Spleen (tissue), 11 donors: ENCODE measurements at regions not wholly inside any gene's neighbourhood (a gene's known extent, or its start where the extent isn't known, plus 50 kb on each side); places are given as distances from the start of the nearest gene placed in this dataset.

ENCODE experiments used
- DNase-seq: peaks from one replicate; pipeline ENCODE4 v3.0.0-alpha.2; 2020
- H3K27ac ChIP-seq, 8 donors: fragments of 200-600 bp; sonication (generic) in 7 of 8; 1 replicate in 4 of 8; 2 replicates in 4 of 8; pipeline versions ENCODE4 v1.5.0 to v1.8.0; 2016 to 2021; ENCODE audit warnings: inconsistent platforms in 4 of 8, mild to moderate bottlenecking in 4 of 8, moderate library complexity in 1 of 8
- H3K27me3 ChIP-seq, 7 donors: fragments of 200-600 bp; sonication (generic) in 6 of 7; replicated peaks in 1 of 7; 1 replicate in 4 of 7; 2 replicates in 3 of 7; pipeline versions ENCODE4 v1.5.0 to v1.8.0; 2016 to 2021; ENCODE audit warnings: inconsistent platforms in 3 of 7, mild to moderate bottlenecking in 1 of 7
- H3K36me3 ChIP-seq, 6 donors: fragments of 200-600 bp; sonication (generic) in 5 of 6; 1 replicate in 4 of 6; 2 replicates in 2 of 6; pipeline versions ENCODE4 v1.5.0 to v1.8.0; 2016 to 2021; ENCODE audit warnings: inconsistent platforms in 2 of 6
- H3K4me1 ChIP-seq, 6 donors: fragments of 200-600 bp; sonication (generic) in 5 of 6; 1 replicate in 3 of 6; 2 replicates in 3 of 6; pipeline versions ENCODE4 v1.5.0 to v1.8.0; 2016 to 2021; ENCODE audit warnings: inconsistent platforms in 3 of 6
- H3K4me3 ChIP-seq, 8 donors: fragments of 200-600 bp; sonication (generic) in 7 of 8; 1 replicate in 4 of 8; 2 replicates in 4 of 8; pipeline versions ENCODE4 v1.5.0 to v1.8.0; 2016 to 2021; ENCODE audit warnings: inconsistent platforms in 4 of 8, mild to moderate bottlenecking in 4 of 8, moderate library complexity in 2 of 8
- H3K9me3 ChIP-seq, 8 donors: fragments of 200-600 bp; sonication (generic) in 7 of 8; 1 replicate in 4 of 8; 2 replicates in 4 of 8; pipeline versions ENCODE4 v1.5.0 to v1.8.0; 2016 to 2021; ENCODE audit warnings: inconsistent platforms in 4 of 8
- CTCF ChIP-seq, 11 experiments: fragments of 200-600 bp in 7 of 11; fragments of 450-650 bp in 4 of 11; sonication (generic) in 4 of 11; IDR thresholded peaks in 8 of 11; conservative IDR thresholded peaks in 3 of 11; 1 replicate in 7 of 11; 2 replicates in 4 of 11; pipeline versions ENCODE4 v1.4.0 to v1.8.0; 2016 to 2021; ENCODE audit warnings: antibody characterized with exemption in 11 of 11, inconsistent platforms in 4 of 11, mild to moderate bottlenecking in 1 of 11
- POLR2A ChIP-seq, 3 donors: fragments of 450-650 bp; IDR thresholded peaks; one replicate each; pipeline ENCODE4 v1.5.1; 2017; ENCODE audit warnings: antibody characterized with exemption in 3 of 3, mild to moderate bottlenecking in 1 of 3
- POLR2AphosphoS5 ChIP-seq, 3 donors: sonication (generic); formaldehyde crosslinking; IDR thresholded peaks; one replicate each; pipeline ENCODE4 v1.5.1; 2017; ENCODE audit warnings: antibody characterized with exemption in 3 of 3
- WGBS, 5 donors: extraction: QIAGEN DNeasy Blood & Tissue Kit in 3 of 5; methylation state at CpG; one replicate each; pipeline versions ENCODE4 v1.1.5 to v1.1.7; 2013 to 2018; 5-methylcytosine and 5-hydroxymethylcytosine counted together
- intact Hi-C: fragments of 100-400 bp; cut with DNase I; formaldehyde crosslinking; loops from one replicate; pipeline ENCODE4 v1.15.0; 2023; ENCODE audit warnings: low total_unique reads
- donor health status: healthy with polysubstance abuse.
- donor health status: DM: no; HTN: no; CAD: no; lungs with moderate emphysema.
- donor health status: DM: no; HTN: no; CAD: no.
- donor health status: Bipolar disorder and iron deficiency.
- donor health status: healthy.
- donor health status: DM: no; HTN: no; CAD: no.
- donor health status: DM: yes; HTN: yes; CAD: no.

- no peaks in the 10 kb centered on the region for H3K36me3 ChIP-seq
- no peak overlapping the region for H3K27ac ChIP-seq
- WGBS, 5 donors: 75 to 80% (median 77%) methylated on average over 26 to 33 of the region's 33 CpGs
- H3K27me3 ChIP-seq: peaks cover 0 to 55% (median 7%) of the 10 kb centered on the region in 7 donors
- no peak for DNase-seq
- no peak overlapping the region for H3K4me3 ChIP-seq
- TF ChIP-seq POLR2AphosphoS5 (IDR thresholded peaks at IDR 0.05) (no peak), CTCF (IDR thresholded peaks at IDR 0.05 in 8 of 11, conservative IDR thresholded peaks at IDR 0.05 in 3 of 11) (no peak), POLR2A (IDR thresholded peaks at IDR 0.05) (no peak)
- H3K9me3 ChIP-seq: no peaks in the 10 kb centered on the region
- intact Hi-C loops: no loop called here
- H3K4me1 ChIP-seq: no peaks in the 10 kb centered on the region
Measured at GRCh38 chr9:135370411-135371375, 108.9 kb upstream of the PPP1R26 start.

- H3K27ac ChIP-seq: no peak overlapping the region
- TF ChIP-seq CTCF (IDR thresholded peaks at IDR 0.05 in 8 of 11, conservative IDR thresholded peaks at IDR 0.05 in 3 of 11): no peak
- no peak for TF ChIP-seq POLR2AphosphoS5 (IDR thresholded peaks at IDR 0.05)
- no peak for TF ChIP-seq POLR2A (IDR thresholded peaks at IDR 0.05)
- intact Hi-C loops: no loop called here
Measured at GRCh38 chr9:135371535-135371934, 108.0 kb upstream of the PPP1R26 start.

GRCh38 chr9:135372036-135372435 is 107.5 kb upstream of the PPP1R26 start:
- DNase-seq: no peak
- Histone ChIP-seq H3K4me3 (no peak overlapping the region), H3K36me3 (no peaks in the 10 kb centered on the region), H3K27ac (no peak overlapping the region), H3K4me1 (no peaks in the 10 kb centered on the region), H3K9me3 (no peaks in the 10 kb centered on the region), H3K27me3 (peaks cover 0 to 67% (median 7%) of the 10 kb centered on the region in 7 donors)
- intact Hi-C loops: no loop called here
- TF ChIP-seq POLR2AphosphoS5 (IDR thresholded peaks at IDR 0.05) (no peak), POLR2A (IDR thresholded peaks at IDR 0.05) (no peak), CTCF (IDR thresholded peaks at IDR 0.05 in 8 of 11, conservative IDR thresholded peaks at IDR 0.05 in 3 of 11) (no peak)
- 27 to 81% (median 66%) methylated on average over 2 to 16 of the region's 16 CpGs for WGBS, 5 donors

More at GRCh38 chr9:135371535-135371934, 108.0 kb upstream of the PPP1R26 start:
- H3K27me3 ChIP-seq: peaks cover 0 to 62% (median 7%) of the 10 kb centered on the region in 7 donors
- H3K36me3 ChIP-seq: no peaks in the 10 kb centered on the region
- WGBS, 5 donors: 82 to 92% (median 87%) methylated on average over 6 to 12 of the region's 12 CpGs
- H3K4me1 ChIP-seq: no peaks in the 10 kb centered on the region
- H3K4me3 ChIP-seq: no peak overlapping the region
- DNase-seq: no peak
- no peaks in the 10 kb centered on the region for H3K9me3 ChIP-seq

GRCh38 chr9:135372501-135373008 is 107.0 kb upstream of the PPP1R26 start:
- Histone ChIP-seq H3K27me3 (peaks cover 0 to 72% (median 7%) of the 10 kb centered on the region in 7 donors), H3K4me3 (no peak overlapping the region), H3K27ac (no peak overlapping the region), H3K36me3 (no peaks in the 10 kb centered on the region), H3K4me1 (no peaks in the 10 kb centered on the region), H3K9me3 (no peaks in the 10 kb centered on the region)
- DNase-seq: no peak
- WGBS, 5 donors: 70 to 79% (median 72%) methylated on average over 16 to 21 of the region's 21 CpGs
- intact Hi-C loops: no loop called here
- no peak for TF ChIP-seq POLR2AphosphoS5 (IDR thresholded peaks at IDR 0.05)
- TF ChIP-seq CTCF (IDR thresholded peaks at IDR 0.05 in 8 of 11, conservative IDR thresholded peaks at IDR 0.05 in 3 of 11): no peak
- no peak for TF ChIP-seq POLR2A (IDR thresholded peaks at IDR 0.05)
